ENCODE measurements at regions not wholly inside any gene's neighbourhood (a gene's known extent, or its start where the extent isn't known, plus 50 kb on each side); places are given as distances from the start of the nearest gene placed in this dataset.

GRCh38 chr7:46626261-46626660 lies 705.2 kb upstream of the IGFBP3 start:
- Histone ChIP-seq H3K4me3 (ENCODE audit: low read depth, low read length) (no peak overlapping the region), H3K4me1 (ENCODE audit: control insufficient read depth, insufficient read depth, low read length) (no peaks in the 10 kb centered on the region), H3K27ac (ENCODE audit: low read depth, low read length) (no peak overlapping the region), H3K9me3 (ENCODE audit: control insufficient read depth, insufficient read depth, low read length) (no peaks in the 10 kb centered on the region), H3K36me3 (ENCODE audit: control insufficient read depth, insufficient read depth, low read length) (no peaks in the 10 kb centered on the region), H3K27me3 (ENCODE audit: control insufficient read depth, insufficient read depth, low read length) (no peaks in the 10 kb centered on the region)
- 100% methylated on average over 1 of the region's 4 CpGs for WGBS (ENCODE audit: insufficient coverage)
- no peak for DNase-seq (ENCODE audit: low read depth in 4 of 6, low spot score in 6 of 6)

GRCh38 chr7:46625032-46625431 lies 704.0 kb upstream of the IGFBP3 start:
- 50% methylated on average over 2 of the region's 2 CpGs for WGBS (ENCODE audit: insufficient coverage)
- H3K4me3 ChIP-seq (ENCODE audit: low read depth, low read length) = no peak overlapping the region
- no peak overlapping the region for H3K27ac ChIP-seq (ENCODE audit: low read depth, low read length)
- H3K9me3 ChIP-seq (ENCODE audit: control insufficient read depth, insufficient read depth, low read length) = no peaks in the 10 kb centered on the region
- H3K4me1 ChIP-seq (ENCODE audit: control insufficient read depth, insufficient read depth, low read length) = no peaks in the 10 kb centered on the region
- no peaks in the 10 kb centered on the region for H3K36me3 ChIP-seq (ENCODE audit: control insufficient read depth, insufficient read depth, low read length)
- DNase-seq (ENCODE audit: low read depth in 4 of 6, low spot score in 6 of 6) = no peak
- H3K27me3 ChIP-seq (ENCODE audit: control insufficient read depth, insufficient read depth, low read length) = no peaks in the 10 kb centered on the region

GRCh38 chr7:46622251-46622650 lies 701.2 kb upstream of the IGFBP3 start:
- Histone ChIP-seq H3K9me3 (ENCODE audit: control insufficient read depth, insufficient read depth, low read length) (no peaks in the 10 kb centered on the region), H3K4me3 (ENCODE audit: low read depth, low read length) (no peak overlapping the region), H3K27me3 (ENCODE audit: control insufficient read depth, insufficient read depth, low read length) (no peaks in the 10 kb centered on the region), H3K36me3 (ENCODE audit: control insufficient read depth, insufficient read depth, low read length) (no peaks in the 10 kb centered on the region), H3K27ac (ENCODE audit: low read depth, low read length) (no peak overlapping the region), H3K4me1 (ENCODE audit: control insufficient read depth, insufficient read depth, low read length) (no peaks in the 10 kb centered on the region)
- WGBS (ENCODE audit: insufficient coverage) = 80% methylated on average over 1 of the region's 2 CpGs
- no peak for DNase-seq (ENCODE audit: low read depth in 4 of 6, low spot score in 6 of 6)

- WGBS (ENCODE audit: insufficient coverage) = 89% methylated on average over 3 of the region's 3 CpGs
- H3K9me3 ChIP-seq (ENCODE audit: control insufficient read depth, insufficient read depth, low read length) = no peaks in the 10 kb centered on the region
- H3K4me3 ChIP-seq (ENCODE audit: low read depth, low read length) = no peak overlapping the region
- H3K4me1 ChIP-seq (ENCODE audit: control insufficient read depth, insufficient read depth, low read length) = no peaks in the 10 kb centered on the region
- no peaks in the 10 kb centered on the region for H3K27me3 ChIP-seq (ENCODE audit: control insufficient read depth, insufficient read depth, low read length)
- H3K27ac ChIP-seq (ENCODE audit: low read depth, low read length) = no peak overlapping the region
- DNase-seq (ENCODE audit: low read depth in 4 of 6, low spot score in 6 of 6) = no peak
- no peaks in the 10 kb centered on the region for H3K36me3 ChIP-seq (ENCODE audit: control insufficient read depth, insufficient read depth, low read length)
These were observed 698.7 kb upstream of the IGFBP3 start for GRCh38 chr7:46619723-46620310.

GRCh38 chr7:46616636-46617035 lies 695.6 kb upstream of the IGFBP3 start:
- Histone ChIP-seq H3K27ac (ENCODE audit: low read depth, low read length) (no peak overlapping the region), H3K36me3 (ENCODE audit: control insufficient read depth, insufficient read depth, low read length) (no peaks in the 10 kb centered on the region), H3K27me3 (ENCODE audit: control insufficient read depth, insufficient read depth, low read length) (no peaks in the 10 kb centered on the region), H3K4me3 (ENCODE audit: low read depth, low read length) (no peak overlapping the region), H3K4me1 (ENCODE audit: control insufficient read depth, insufficient read depth, low read length) (no peaks in the 10 kb centered on the region), H3K9me3 (ENCODE audit: control insufficient read depth, insufficient read depth, low read length) (no peaks in the 10 kb centered on the region)
- no peak for DNase-seq (ENCODE audit: low read depth in 4 of 6, low spot score in 6 of 6)
- 80% methylated on average over 1 of the region's 1 CpG for WGBS (ENCODE audit: insufficient coverage)

GRCh38 chr7:46613551-46613950 lies 692.5 kb upstream of the IGFBP3 start:
- Histone ChIP-seq H3K4me1 (ENCODE audit: control insufficient read depth, insufficient read depth, low read length) (no peaks in the 10 kb centered on the region), H3K9me3 (ENCODE audit: control insufficient read depth, insufficient read depth, low read length) (no peaks in the 10 kb centered on the region), H3K27me3 (ENCODE audit: control insufficient read depth, insufficient read depth, low read length) (no peaks in the 10 kb centered on the region), H3K4me3 (ENCODE audit: low read depth, low read length) (no peak overlapping the region), H3K27ac (ENCODE audit: low read depth, low read length) (no peak overlapping the region), H3K36me3 (ENCODE audit: control insufficient read depth, insufficient read depth, low read length) (no peaks in the 10 kb centered on the region)
- WGBS (ENCODE audit: insufficient coverage) = no CpG with 5 or more reads among the region's 1 CpG
- DNase-seq (ENCODE audit: low read depth in 4 of 6, low spot score in 6 of 6) = no peak

GRCh38 chr7:46613116-46613515 lies 692.0 kb upstream of the IGFBP3 start:
- no CpG with 5 or more reads among the region's 5 CpGs for WGBS (ENCODE audit: insufficient coverage)
- no peaks in the 10 kb centered on the region for H3K4me1 ChIP-seq (ENCODE audit: control insufficient read depth, insufficient read depth, low read length)
- H3K36me3 ChIP-seq (ENCODE audit: control insufficient read depth, insufficient read depth, low read length) = no peaks in the 10 kb centered on the region
- no peak overlapping the region for H3K4me3 ChIP-seq (ENCODE audit: low read depth, low read length)
- H3K9me3 ChIP-seq (ENCODE audit: control insufficient read depth, insufficient read depth, low read length) = no peaks in the 10 kb centered on the region
- H3K27ac ChIP-seq (ENCODE audit: low read depth, low read length) = no peak overlapping the region
- DNase-seq (ENCODE audit: low read depth in 4 of 6, low spot score in 6 of 6) = peak in 1 of 6 donors; percentile 9
- no peaks in the 10 kb centered on the region for H3K27me3 ChIP-seq (ENCODE audit: control insufficient read depth, insufficient read depth, low read length)

- Histone ChIP-seq H3K9me3 (ENCODE audit: control insufficient read depth, insufficient read depth, low read length) (no peaks in the 10 kb centered on the region), H3K36me3 (ENCODE audit: control insufficient read depth, insufficient read depth, low read length) (no peaks in the 10 kb centered on the region), H3K4me1 (ENCODE audit: control insufficient read depth, insufficient read depth, low read length) (no peaks in the 10 kb centered on the region), H3K27ac (ENCODE audit: low read depth, low read length) (no peak overlapping the region), H3K27me3 (ENCODE audit: control insufficient read depth, insufficient read depth, low read length) (no peaks in the 10 kb centered on the region), H3K4me3 (ENCODE audit: low read depth, low read length) (no peak overlapping the region)
- no peak for DNase-seq (ENCODE audit: low read depth in 4 of 6, low spot score in 6 of 6)
- no CpG with 5 or more reads among the region's 2 CpGs for WGBS (ENCODE audit: insufficient coverage)
These were observed 690.4 kb upstream of the IGFBP3 start for GRCh38 chr7:46611508-46611907.

GRCh38 chr7:46610746-46611145 lies 689.7 kb upstream of the IGFBP3 start:
- Histone ChIP-seq H3K4me1 (ENCODE audit: control insufficient read depth, insufficient read depth, low read length) (no peaks in the 10 kb centered on the region), H3K27ac (ENCODE audit: low read depth, low read length) (no peak overlapping the region), H3K9me3 (ENCODE audit: control insufficient read depth, insufficient read depth, low read length) (no peaks in the 10 kb centered on the region), H3K36me3 (ENCODE audit: control insufficient read depth, insufficient read depth, low read length) (no peaks in the 10 kb centered on the region), H3K27me3 (ENCODE audit: control insufficient read depth, insufficient read depth, low read length) (no peaks in the 10 kb centered on the region), H3K4me3 (ENCODE audit: low read depth, low read length) (no peak overlapping the region)
- no peak for DNase-seq (ENCODE audit: low read depth in 4 of 6, low spot score in 6 of 6)
- WGBS (ENCODE audit: insufficient coverage) = 53% methylated on average over 2 of the region's 2 CpGs

GRCh38 chr7:46607176-46607575 lies 686.1 kb upstream of the IGFBP3 start:
- no peaks in the 10 kb centered on the region for H3K27me3 ChIP-seq (ENCODE audit: control insufficient read depth, insufficient read depth, low read length)
- no peak for DNase-seq (ENCODE audit: low read depth in 4 of 6, low spot score in 6 of 6)
- 45% methylated on average over 2 of the region's 4 CpGs for WGBS (ENCODE audit: insufficient coverage)
- H3K4me3 ChIP-seq (ENCODE audit: low read depth, low read length) = no peak overlapping the region
- no peak overlapping the region for H3K27ac ChIP-seq (ENCODE audit: low read depth, low read length)
- peaks cover 3% of the 10 kb centered on the region for H3K4me1 ChIP-seq (ENCODE audit: control insufficient read depth, insufficient read depth, low read length)
- no peaks in the 10 kb centered on the region for H3K9me3 ChIP-seq (ENCODE audit: control insufficient read depth, insufficient read depth, low read length)
- no peaks in the 10 kb centered on the region for H3K36me3 ChIP-seq (ENCODE audit: control insufficient read depth, insufficient read depth, low read length)

Measured in spinal cord (tissue), 9 donors.